ENCODE measurements at regions not wholly inside any gene's neighbourhood (a gene's known extent, or its start where the extent isn't known, plus 50 kb on each side); places are given as distances from the start of the nearest gene placed in this dataset.
"Not testable (repeated sequence)": the region's sequence is repeated elsewhere in the genome, so short reads cannot be mapped to it uniquely, and the experiment has no call there.

DNA sequence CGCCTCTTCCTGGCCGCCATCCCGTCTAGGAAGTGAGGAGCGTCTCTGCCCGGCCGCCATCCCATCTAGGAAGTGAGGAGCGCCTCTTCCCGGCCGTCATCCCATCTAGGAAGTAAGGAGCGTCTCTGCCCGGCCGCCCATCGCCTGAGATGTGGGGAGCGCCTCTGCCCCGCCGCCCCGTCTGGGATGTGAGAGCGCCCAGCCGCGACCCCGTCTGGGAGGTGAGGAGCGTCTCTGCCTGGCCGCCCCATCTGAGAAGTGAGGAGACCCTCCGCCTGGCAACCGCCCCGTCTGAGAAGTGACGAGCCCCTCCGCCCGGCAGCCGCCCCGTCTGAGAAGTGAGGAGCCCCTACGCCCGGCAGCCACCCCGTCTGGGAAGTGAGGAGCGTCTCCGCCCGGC is 137.9 kb downstream of the ALOX5 start:
- not testable (repeated sequence) for H3K27me3 ChIP-seq (ENCODE audit: insufficient read depth); H3K27ac ChIP-seq (ENCODE audit: low read depth); H3K4me3 ChIP-seq; H3K79me2 ChIP-seq (replicated peaks; ENCODE audit: insufficient read depth); H3F3A ChIP-seq (replicated peaks; ENCODE audit: low read depth); H3K4me2 ChIP-seq; H3K27ac Mint-ChIP-seq; H3K27me3 Mint-ChIP-seq (ENCODE audit: insufficient read depth, low read depth, poor library complexity); H3K4me3 Mint-ChIP-seq; H3K36me3 ChIP-seq (ENCODE audit: insufficient read depth); H4K20me1 ChIP-seq (replicated peaks; ENCODE audit: insufficient read depth); H2AFZ ChIP-seq; DNase-seq (ENCODE audit: low spot score); H3K9me2 ChIP-seq (ENCODE audit: insufficient read depth); ATAC-seq
- Mint-ChIP-seq H3K4me1 (peaks cover 21% of the 10 kb centered on the region), H3K36me3 (ENCODE audit: low read depth) (peaks cover 15% of the 10 kb centered on the region; the same call in 2 of the 3 replicates), H3K9me3 (peaks cover 13% of the 10 kb centered on the region)
- H3K4me1 ChIP-seq (ENCODE audit: insufficient read depth): peaks cover 18% of the 10 kb centered on the region

GRCh38 chr10:45509491-45509890 is 135.5 kb downstream of the ALOX5 start:
- TF ChIP-seq, protein P1, sequence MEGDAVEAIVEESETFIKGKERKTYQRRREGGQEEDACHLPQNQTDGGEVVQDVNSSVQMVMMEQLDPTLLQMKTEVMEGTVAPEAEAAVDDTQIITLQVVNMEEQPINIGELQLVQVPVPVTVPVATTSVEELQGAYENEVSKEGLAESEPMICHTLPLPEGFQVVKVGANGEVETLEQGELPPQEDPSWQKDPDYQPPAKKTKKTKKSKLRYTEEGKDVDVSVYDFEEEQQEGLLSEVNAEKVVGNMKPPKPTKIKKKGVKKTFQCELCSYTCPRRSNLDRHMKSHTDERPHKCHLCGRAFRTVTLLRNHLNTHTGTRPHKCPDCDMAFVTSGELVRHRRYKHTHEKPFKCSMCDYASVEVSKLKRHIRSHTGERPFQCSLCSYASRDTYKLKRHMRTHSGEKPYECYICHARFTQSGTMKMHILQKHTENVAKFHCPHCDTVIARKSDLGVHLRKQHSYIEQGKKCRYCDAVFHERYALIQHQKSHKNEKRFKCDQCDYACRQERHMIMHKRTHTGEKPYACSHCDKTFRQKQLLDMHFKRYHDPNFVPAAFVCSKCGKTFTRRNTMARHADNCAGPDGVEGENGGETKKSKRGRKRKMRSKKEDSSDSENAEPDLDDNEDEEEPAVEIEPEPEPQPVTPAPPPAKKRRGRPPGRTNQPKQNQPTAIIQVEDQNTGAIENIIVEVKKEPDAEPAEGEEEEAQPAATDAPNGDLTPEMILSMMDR (conservative IDR thresholded peaks at IDR 0.05; ENCODE audit: low read depth in 2 of 2): no peak
- TF ChIP-seq ZNF114 (CRISPR knock-in tag; IDR thresholded peaks at IDR 0.05) (no peak), JUNB (IDR thresholded peaks at IDR 0.05; ENCODE audit: unreplicated experiment) (no peak), REST (IDR thresholded peaks at IDR 0.05; ENCODE audit: unreplicated experiment) (no peak), EZH2 (IDR thresholded peaks at IDR 0.05; ENCODE audit: low read depth, unreplicated experiment) (no peak)
- Histone ChIP-seq H3K27me3 (ENCODE audit: insufficient read depth) (no peaks in the 10 kb centered on the region), H3K4me1 (ENCODE audit: insufficient read depth) (peaks cover 4% of the 10 kb centered on the region; the same call in 1 of the 2 replicates), H4K20me1 (replicated peaks; ENCODE audit: insufficient read depth) (no peaks in the 10 kb centered on the region), H2AFZ (no peak overlapping the region), H3K4me2 (no peak overlapping the region), H3K4me3 (no peak overlapping the region), H3K79me2 (replicated peaks; ENCODE audit: insufficient read depth) (0 out of 2 replicates have a peak, but pooled peaks cover 5% of the 10 kb centered on the region), H3K27ac (ENCODE audit: low read depth) (no peak overlapping the region), H3K36me3 (ENCODE audit: insufficient read depth) (no peaks in the 10 kb centered on the region), H3F3A (replicated peaks; ENCODE audit: low read depth) (no peaks in the 10 kb centered on the region), H3K9me2 (ENCODE audit: insufficient read depth) (no peaks in the 10 kb centered on the region)
- no peak overlapping the region for H3K27ac Mint-ChIP-seq
- H3K4me1 Mint-ChIP-seq: peaks cover 5% of the 10 kb centered on the region; the same call in 2 of the 3 replicates
- no peaks in the 10 kb centered on the region for H3K27me3 Mint-ChIP-seq (ENCODE audit: insufficient read depth, low read depth, poor library complexity)
- DNase-seq (ENCODE audit: low spot score) (no peak), ATAC-seq (no peak)
- H3K9me3 Mint-ChIP-seq: peaks cover 13% of the 10 kb centered on the region
- H3K36me3 Mint-ChIP-seq (ENCODE audit: low read depth): peaks cover 15% of the 10 kb centered on the region; the same call in 2 of the 3 replicates
- no peak overlapping the region for H3K4me3 Mint-ChIP-seq
